ENCODE measurements at regions not wholly inside any gene's neighbourhood (a gene's known extent, or its start where the extent isn't known, plus 50 kb on each side); places are given as distances from the start of the nearest gene placed in this dataset.
"Not testable (repeated sequence)": the region's sequence is repeated elsewhere in the genome, so short reads cannot be mapped to it uniquely, and the experiment has no call there.

DNA sequence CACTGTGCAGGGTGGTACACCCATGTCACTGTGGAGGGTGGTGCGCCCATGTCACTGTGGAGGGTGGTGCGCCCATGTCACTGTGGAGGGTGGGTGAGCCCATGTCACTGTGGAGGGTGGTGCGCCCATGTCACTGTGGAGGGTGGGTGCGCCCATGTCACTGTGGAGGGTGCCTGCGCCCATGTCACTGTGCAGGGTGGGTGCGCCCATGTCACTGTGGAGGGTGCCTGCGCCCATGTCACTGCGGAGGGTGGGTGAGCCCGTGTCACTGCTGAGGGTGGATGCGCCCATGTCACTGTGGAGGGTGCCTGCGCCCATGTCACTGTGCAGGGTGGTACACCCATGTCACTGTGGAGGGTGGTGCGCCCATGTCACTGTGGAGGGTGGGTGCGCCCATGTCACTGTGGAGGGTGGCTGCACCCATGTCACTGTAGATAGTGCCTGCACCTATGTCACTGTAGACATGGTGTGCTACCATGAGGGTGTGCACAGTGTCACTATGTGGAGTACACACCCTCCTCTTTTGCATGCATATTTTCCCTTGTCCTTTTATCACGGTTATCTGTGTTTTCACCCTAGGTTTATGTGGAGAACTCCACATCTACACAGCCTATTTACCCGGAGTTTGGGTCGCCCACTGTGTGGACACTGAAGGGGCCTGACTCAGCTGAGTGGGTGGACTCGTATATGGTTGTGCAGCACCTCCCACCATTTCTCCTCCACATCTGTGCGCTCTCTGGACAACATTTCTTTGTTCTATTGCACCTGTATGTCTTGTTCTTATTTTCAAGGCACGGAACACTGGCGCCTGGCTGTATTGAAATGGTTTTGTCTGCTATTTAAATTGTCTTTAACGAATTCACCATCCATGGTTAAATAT lies 222.4 kb downstream of the ERMARD start:
- not testable (repeated sequence) for H3K27me3 ChIP-seq (ENCODE audit: control insufficient read depth in 1 of 2, insufficient read depth in 2 of 2, low read length in 2 of 2); H3K9ac ChIP-seq (ENCODE audit: low read length)

GRCh38 chr6:169972736-169973135 lies 221.3 kb downstream of the ERMARD start:
- H3K4me3 ChIP-seq (ENCODE audit: low read depth in 1 of 2, low read length in 2 of 2) = no peak overlapping the region
- H3K27me3 ChIP-seq (ENCODE audit: control insufficient read depth in 1 of 2, insufficient read depth in 2 of 2, low read length in 2 of 2) = no peaks in the 10 kb centered on the region
- no peaks in the 10 kb centered on the region for H3K4me1 ChIP-seq (ENCODE audit: insufficient read depth, low read length)
- no peaks in the 10 kb centered on the region for H3K9me3 ChIP-seq (ENCODE audit: low read length)
- H3K27ac ChIP-seq (ENCODE audit: low read depth, low read length) = no peak overlapping the region
- no peaks in the 10 kb centered on the region for H3K36me3 ChIP-seq (ENCODE audit: insufficient read depth, low read length)
- H3K9ac ChIP-seq (ENCODE audit: low read length) = no peak overlapping the region

More for the DNA sequence above, 222.4 kb downstream of the ERMARD start:
- H3K27ac ChIP-seq (ENCODE audit: low read depth, low read length); H3K36me3 ChIP-seq (ENCODE audit: insufficient read depth, low read length); H3K9me3 ChIP-seq (ENCODE audit: low read length); H3K4me1 ChIP-seq (ENCODE audit: insufficient read depth, low read length); H3K4me3 ChIP-seq (ENCODE audit: low read depth in 1 of 2, low read length in 2 of 2): not testable (repeated sequence)

GRCh38 chr6:169972101-169972651 lies 220.8 kb downstream of the ERMARD start:
- H3K27ac ChIP-seq (ENCODE audit: low read depth, low read length) = no peak overlapping the region
- H3K36me3 ChIP-seq (ENCODE audit: insufficient read depth, low read length) = no peaks in the 10 kb centered on the region
- H3K4me3 ChIP-seq (ENCODE audit: low read depth in 1 of 2, low read length in 2 of 2) = no peak overlapping the region
- no peaks in the 10 kb centered on the region for H3K4me1 ChIP-seq (ENCODE audit: insufficient read depth, low read length)
- H3K27me3 ChIP-seq (ENCODE audit: control insufficient read depth in 1 of 2, insufficient read depth in 2 of 2, low read length in 2 of 2) = no peaks in the 10 kb centered on the region
- no peak overlapping the region for H3K9ac ChIP-seq (ENCODE audit: low read length)
- no peaks in the 10 kb centered on the region for H3K9me3 ChIP-seq (ENCODE audit: low read length)

DNA sequence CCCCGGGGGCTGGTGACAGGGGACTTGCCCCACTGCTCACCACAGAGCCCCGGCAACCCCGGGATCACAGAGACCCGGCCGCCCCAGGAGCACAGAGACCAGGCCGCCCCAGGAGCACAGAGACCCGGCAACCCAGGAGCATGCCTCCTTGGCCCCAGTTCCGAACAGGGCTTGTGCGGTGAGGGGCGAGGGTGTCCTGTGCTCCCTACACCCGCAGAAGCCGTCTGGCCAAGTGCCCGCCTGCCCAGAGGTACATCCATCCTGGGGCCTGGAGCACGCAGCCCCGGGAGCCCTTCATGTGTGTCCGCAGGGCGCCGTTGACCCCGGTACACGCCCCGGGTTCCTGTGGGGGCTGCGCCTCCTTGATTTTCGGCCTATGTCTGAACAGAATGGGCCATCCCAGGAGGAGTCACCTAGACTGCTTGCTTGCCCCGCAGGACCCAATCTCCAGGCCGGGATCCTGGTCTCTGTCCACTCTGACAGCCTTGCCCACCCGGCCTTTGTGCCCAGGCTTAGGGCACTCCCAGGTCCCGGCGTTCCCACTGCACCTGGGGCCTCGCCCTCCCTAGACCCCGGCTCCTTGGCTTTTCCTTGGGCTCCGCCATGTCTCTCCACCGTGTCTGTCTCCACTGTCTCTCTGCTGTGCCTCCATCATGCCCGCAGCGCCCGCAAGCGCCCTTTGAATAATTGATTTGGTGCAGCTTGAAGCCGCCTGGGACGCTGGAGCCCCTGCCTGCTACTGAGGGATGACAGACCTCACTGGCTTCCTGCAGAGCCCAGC lies 219.8 kb downstream of the ERMARD start:
- Histone ChIP-seq H3K36me3 (ENCODE audit: insufficient read depth, low read length) (no peaks in the 10 kb centered on the region), H3K27ac (ENCODE audit: low read depth, low read length) (no peak overlapping the region), H3K9me3 (ENCODE audit: low read length) (no peaks in the 10 kb centered on the region), H3K4me1 (ENCODE audit: insufficient read depth, low read length) (no peaks in the 10 kb centered on the region), H3K9ac (ENCODE audit: low read length) (no peak overlapping the region), H3K27me3 (ENCODE audit: control insufficient read depth in 1 of 2, insufficient read depth in 2 of 2, low read length in 2 of 2) (no peaks in the 10 kb centered on the region), H3K4me3 (ENCODE audit: low read depth in 1 of 2, low read length in 2 of 2) (no peak overlapping the region)

DNA sequence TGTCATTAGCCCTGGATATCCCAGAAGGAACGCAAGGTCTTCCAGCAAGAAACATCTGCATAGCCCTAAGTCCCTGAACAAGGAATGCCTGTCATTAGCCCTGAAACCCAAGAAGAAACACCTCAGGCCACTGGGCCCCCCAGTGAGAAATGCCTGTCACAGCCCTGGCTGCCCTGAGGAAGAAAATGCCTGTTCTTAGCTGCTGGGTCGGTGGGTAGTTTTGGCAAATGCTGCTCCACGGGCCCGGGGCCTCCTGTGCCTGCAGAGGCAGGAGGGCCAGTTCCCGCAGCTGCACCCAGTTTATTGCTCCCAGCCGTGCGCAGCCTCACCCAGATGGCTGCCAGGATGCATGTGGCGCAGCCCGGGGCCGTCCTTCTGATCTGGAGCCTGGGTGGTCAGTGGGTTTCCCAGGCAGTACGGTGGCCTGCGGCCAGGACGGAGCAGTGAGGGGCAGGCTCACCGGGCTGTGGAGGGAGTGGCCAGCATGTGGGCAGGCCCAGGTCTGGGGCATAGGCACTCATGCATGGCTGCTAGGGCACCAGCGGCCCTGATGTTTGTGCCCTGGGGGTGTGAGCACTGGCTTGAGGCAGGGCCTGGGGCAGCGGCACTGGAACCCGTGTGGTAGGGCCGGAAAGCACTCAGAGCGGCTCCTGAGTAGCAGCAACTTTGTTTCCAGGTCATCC lies 219.0 kb downstream of the ERMARD start:
- H3K9ac ChIP-seq (ENCODE audit: low read length) = no peak overlapping the region
- no peaks in the 10 kb centered on the region for H3K36me3 ChIP-seq (ENCODE audit: insufficient read depth, low read length)
- H3K27ac ChIP-seq (ENCODE audit: low read depth, low read length) = no peak overlapping the region
- no peaks in the 10 kb centered on the region for H3K27me3 ChIP-seq (ENCODE audit: control insufficient read depth in 1 of 2, insufficient read depth in 2 of 2, low read length in 2 of 2)
- no peaks in the 10 kb centered on the region for H3K4me1 ChIP-seq (ENCODE audit: insufficient read depth, low read length)
- no peaks in the 10 kb centered on the region for H3K9me3 ChIP-seq (ENCODE audit: low read length)
- H3K4me3 ChIP-seq (ENCODE audit: low read depth in 1 of 2, low read length in 2 of 2) = no peak overlapping the region

- no peaks in the 10 kb centered on the region for H3K36me3 ChIP-seq (ENCODE audit: insufficient read depth, low read length)
- H3K4me3 ChIP-seq (ENCODE audit: low read depth in 1 of 2, low read length in 2 of 2) = no peak overlapping the region
- H3K9ac ChIP-seq (ENCODE audit: low read length) = no peak overlapping the region
- no peak overlapping the region for H3K27ac ChIP-seq (ENCODE audit: low read depth, low read length)
- H3K27me3 ChIP-seq (ENCODE audit: control insufficient read depth in 1 of 2, insufficient read depth in 2 of 2, low read length in 2 of 2) = no peaks in the 10 kb centered on the region
- no peaks in the 10 kb centered on the region for H3K9me3 ChIP-seq (ENCODE audit: low read length)
- no peaks in the 10 kb centered on the region for H3K4me1 ChIP-seq (ENCODE audit: insufficient read depth, low read length)
Observed at GRCh38 chr6:169969372-169970099, 218.1 kb downstream of the ERMARD start.

GRCh38 chr6:169968541-169969270 lies 217.3 kb downstream of the ERMARD start:
- Histone ChIP-seq H3K27me3 (ENCODE audit: control insufficient read depth in 1 of 2, insufficient read depth in 2 of 2, low read length in 2 of 2) (no peaks in the 10 kb centered on the region), H3K9ac (ENCODE audit: low read length) (no peak overlapping the region)

GRCh38 chr6:169967687-169968086 lies 216.3 kb downstream of the ERMARD start:
- Histone ChIP-seq H3K9me3 (ENCODE audit: low read length) (no peaks in the 10 kb centered on the region), H3K27ac (ENCODE audit: low read depth, low read length) (no peak overlapping the region), H3K4me1 (ENCODE audit: insufficient read depth, low read length) (no peaks in the 10 kb centered on the region), H3K4me3 (ENCODE audit: low read depth in 1 of 2, low read length in 2 of 2) (no peak overlapping the region), H3K36me3 (ENCODE audit: insufficient read depth, low read length) (no peaks in the 10 kb centered on the region), H3K27me3 (ENCODE audit: control insufficient read depth in 1 of 2, insufficient read depth in 2 of 2, low read length in 2 of 2) (no peaks in the 10 kb centered on the region), H3K9ac (ENCODE audit: low read length) (no peak overlapping the region)

More at GRCh38 chr6:169968541-169969270, 217.3 kb downstream of the ERMARD start:
- Histone ChIP-seq H3K9me3 (ENCODE audit: low read length) (no peaks in the 10 kb centered on the region), H3K36me3 (ENCODE audit: insufficient read depth, low read length) (no peaks in the 10 kb centered on the region), H3K4me3 (ENCODE audit: low read depth in 1 of 2, low read length in 2 of 2) (no peak overlapping the region), H3K4me1 (ENCODE audit: insufficient read depth, low read length) (no peaks in the 10 kb centered on the region), H3K27ac (ENCODE audit: low read depth, low read length) (no peak overlapping the region)

GRCh38 chr6:169966312-169967181 lies 215.1 kb downstream of the ERMARD start:
- Histone ChIP-seq H3K27ac (ENCODE audit: low read depth, low read length) (no peak overlapping the region), H3K4me1 (ENCODE audit: insufficient read depth, low read length) (no peaks in the 10 kb centered on the region), H3K9me3 (ENCODE audit: low read length) (no peaks in the 10 kb centered on the region), H3K36me3 (ENCODE audit: insufficient read depth, low read length) (no peaks in the 10 kb centered on the region), H3K9ac (ENCODE audit: low read length) (no peak overlapping the region), H3K4me3 (ENCODE audit: low read depth in 1 of 2, low read length in 2 of 2) (no peak overlapping the region), H3K27me3 (ENCODE audit: control insufficient read depth in 1 of 2, insufficient read depth in 2 of 2, low read length in 2 of 2) (no peaks in the 10 kb centered on the region)

Measured in muscle layer of colon (tissue), 2 donors.